ENCODE measurements at regions not wholly inside any gene's neighbourhood (a gene's known extent, or its start where the extent isn't known, plus 50 kb on each side); places are given as distances from the start of the nearest gene placed in this dataset.
"Not testable (repeated sequence)": the region's sequence is repeated elsewhere in the genome, so short reads cannot be mapped to it uniquely, and the experiment has no call there.

- H3K9ac ChIP-seq (ENCODE audit: insufficient read length); H3K36me3 ChIP-seq (ENCODE audit: insufficient read depth, low read length); H3K9me3 ChIP-seq (ENCODE audit: low read depth, low read length); H3K27ac ChIP-seq; DNase-seq (ENCODE audit: low read depth, low spot score); H3K4me3 ChIP-seq: not testable (repeated sequence)
Observed at GRCh38 chr16:29132444-29132843, 147.6 kb downstream of the LAT start.

GRCh38 chr16:29130901-29131851 lies 146.3 kb downstream of the LAT start:
- H3K4me3 ChIP-seq; H3K9ac ChIP-seq (ENCODE audit: insufficient read length); H3K36me3 ChIP-seq (ENCODE audit: insufficient read depth, low read length); H3K9me3 ChIP-seq (ENCODE audit: low read depth, low read length); DNase-seq (ENCODE audit: low read depth, low spot score); H3K27ac ChIP-seq: not testable (repeated sequence)

DNA sequence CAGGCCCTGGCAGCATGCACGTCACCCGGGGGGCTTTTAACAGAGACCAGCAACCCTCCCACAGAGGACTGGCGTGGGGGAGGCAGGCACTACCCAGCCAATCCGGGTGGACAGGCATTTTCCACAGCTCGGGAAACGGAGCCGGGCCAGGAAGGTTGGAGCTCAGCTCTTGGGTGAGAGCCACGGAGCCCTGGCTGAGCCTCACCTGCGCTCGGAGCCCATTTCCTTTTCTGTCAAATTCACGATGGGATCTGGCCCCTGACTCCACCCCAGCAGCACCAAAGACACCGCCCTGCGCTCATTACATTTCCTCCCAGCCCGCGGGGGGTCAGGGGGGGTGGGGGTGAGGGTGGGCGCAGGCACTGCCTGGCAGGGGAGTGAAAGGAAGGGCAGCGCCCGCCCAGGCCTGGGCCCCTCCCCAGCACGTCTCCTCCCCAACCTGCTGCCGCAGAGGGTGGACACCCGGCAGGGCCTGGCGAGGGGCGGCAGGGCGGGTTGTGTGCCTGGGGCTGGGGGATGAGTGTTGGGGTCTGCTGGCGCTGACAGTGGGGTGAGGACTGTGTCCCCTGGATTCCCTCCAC lies 145.4 kb downstream of the LAT start:
- not testable (repeated sequence) for H3K9ac ChIP-seq (ENCODE audit: insufficient read length); H3K9me3 ChIP-seq (ENCODE audit: low read depth, low read length); DNase-seq (ENCODE audit: low read depth, low spot score); H3K27ac ChIP-seq; H3K36me3 ChIP-seq (ENCODE audit: insufficient read depth, low read length); H3K4me3 ChIP-seq

DNA sequence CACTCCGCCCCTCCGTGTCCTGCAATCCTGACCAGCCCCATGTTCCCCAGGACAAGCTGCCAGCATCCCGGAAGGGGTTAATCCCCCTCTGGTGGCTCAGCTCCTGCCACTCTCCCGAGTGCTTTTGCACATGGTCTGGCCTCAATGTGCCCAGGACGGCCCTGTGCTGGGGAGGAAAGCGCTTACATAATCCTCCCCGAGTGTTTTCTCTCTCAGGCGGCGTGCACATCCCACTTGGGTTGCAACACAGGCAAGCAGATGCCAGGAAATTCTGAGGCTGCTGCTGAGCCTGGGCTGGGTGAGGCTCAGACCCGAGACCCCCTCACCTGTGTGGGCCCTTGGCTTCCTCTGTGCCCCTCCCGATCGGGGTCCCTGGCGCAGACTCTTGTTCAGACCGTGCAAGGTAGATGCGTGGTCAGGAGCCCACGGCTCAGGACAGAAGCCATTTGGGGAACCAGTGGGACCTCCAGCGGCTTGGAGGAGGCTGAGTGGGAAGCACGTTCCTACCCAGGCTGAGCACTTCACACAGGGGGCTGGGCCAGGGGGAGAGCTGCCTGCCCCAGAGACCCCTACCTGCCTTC lies 144.7 kb downstream of the LAT start:
- not testable (repeated sequence) for H3K9ac ChIP-seq (ENCODE audit: insufficient read length); H3K27ac ChIP-seq; H3K9me3 ChIP-seq (ENCODE audit: low read depth, low read length); H3K4me3 ChIP-seq; DNase-seq (ENCODE audit: low read depth, low spot score); H3K36me3 ChIP-seq (ENCODE audit: insufficient read depth, low read length)

DNA sequence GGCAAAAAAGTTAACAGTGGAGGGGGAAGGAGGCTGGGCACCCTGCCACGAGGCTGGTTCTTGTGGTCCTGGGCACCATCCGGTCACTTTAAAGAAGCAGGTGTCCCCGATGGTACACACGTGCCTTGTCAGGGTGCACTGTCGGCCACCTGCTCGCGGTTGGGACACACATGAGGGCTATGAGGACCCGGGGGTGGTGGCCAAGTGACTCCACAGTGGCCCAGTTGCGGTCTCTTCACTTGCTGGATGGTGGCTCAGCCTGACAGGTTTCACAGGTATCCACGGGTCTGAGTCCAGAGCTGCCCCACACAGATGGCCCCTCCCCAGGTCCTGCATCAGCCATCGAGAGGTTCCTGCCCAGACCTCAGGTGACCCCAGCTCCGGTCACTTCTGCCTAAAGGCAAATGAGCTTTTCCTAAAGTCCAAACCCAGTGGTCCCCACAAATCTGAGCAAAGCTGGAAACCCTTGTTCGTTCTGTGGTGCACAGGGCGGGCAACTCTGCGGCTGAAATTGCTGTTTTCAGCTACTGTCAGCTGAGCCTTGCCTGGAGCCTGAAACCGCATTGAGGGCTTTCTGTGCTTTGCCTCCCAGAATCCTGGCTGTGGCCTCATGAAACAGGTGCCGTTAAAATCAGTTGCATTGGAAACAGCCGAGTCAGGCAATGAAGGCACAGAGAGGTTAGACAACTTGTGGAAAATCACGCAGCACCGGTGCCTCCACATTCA lies 144.0 kb downstream of the LAT start:
- H3K9me3 ChIP-seq (ENCODE audit: low read depth, low read length); H3K4me3 ChIP-seq; H3K9ac ChIP-seq (ENCODE audit: insufficient read length); H3K27ac ChIP-seq; H3K36me3 ChIP-seq (ENCODE audit: insufficient read depth, low read length); DNase-seq (ENCODE audit: low read depth, low spot score): not testable (repeated sequence)

GRCh38 chr16:29127806-29128420 lies 143.1 kb downstream of the LAT start:
- DNase-seq (ENCODE audit: low read depth, low spot score); H3K36me3 ChIP-seq (ENCODE audit: insufficient read depth, low read length); H3K27ac ChIP-seq; H3K4me3 ChIP-seq; H3K9ac ChIP-seq (ENCODE audit: insufficient read length); H3K9me3 ChIP-seq (ENCODE audit: low read depth, low read length): not testable (repeated sequence)

- H3K9ac ChIP-seq (ENCODE audit: insufficient read length): no peak overlapping the region
- DNase-seq (ENCODE audit: low read depth, low spot score): no peak
- no peaks in the 10 kb centered on the region for H3K36me3 ChIP-seq (ENCODE audit: insufficient read depth, low read length)
- H3K9me3 ChIP-seq (ENCODE audit: low read depth, low read length): no peaks in the 10 kb centered on the region
- H3K27ac ChIP-seq: no peak overlapping the region
- no peak overlapping the region for H3K4me3 ChIP-seq
- TF ChIP-seq EZH2 (IDR thresholded peaks at IDR 0.05) (no peak), POLR2AphosphoS5 (IDR thresholded peaks at IDR 0.05; ENCODE audit: borderline replicate concordance, low read depth, low read length) (no peak), FOXP2 (optimal IDR thresholded peaks at IDR 0.05; ENCODE audit: control extremely low read depth, extremely low read length, insufficient read depth) (no peak)
Observed at GRCh38 chr16:29126616-29127015, 141.8 kb downstream of the LAT start.

DNA sequence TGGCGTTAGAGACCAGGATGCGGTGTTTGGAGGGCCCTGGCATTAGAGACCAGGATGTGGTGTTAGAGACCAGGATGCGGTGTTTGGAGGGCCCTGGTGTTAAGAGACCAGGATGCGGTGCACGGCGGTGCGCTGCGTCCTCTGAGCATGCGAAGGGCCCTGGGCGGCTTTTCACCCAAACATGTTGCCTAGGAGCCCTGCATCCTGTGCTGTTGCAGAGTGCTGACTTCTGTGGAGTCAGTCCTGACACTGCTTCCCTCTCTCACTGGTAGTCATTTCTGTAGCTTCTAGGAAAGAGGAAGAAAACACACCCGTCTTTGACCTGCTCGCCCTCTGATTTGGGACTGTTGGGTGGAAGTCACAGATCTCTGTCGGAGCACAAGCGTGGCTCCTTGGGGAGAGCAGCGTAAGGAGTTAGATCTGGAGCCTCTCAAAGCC lies 141.2 kb downstream of the LAT start:
- TF ChIP-seq EZH2 (IDR thresholded peaks at IDR 0.05) (no peak), FOXP2 (optimal IDR thresholded peaks at IDR 0.05; ENCODE audit: control extremely low read depth, extremely low read length, insufficient read depth) (no peak), POLR2AphosphoS5 (IDR thresholded peaks at IDR 0.05; ENCODE audit: borderline replicate concordance, low read depth, low read length) (no peak)
- Histone ChIP-seq H3K36me3 (ENCODE audit: insufficient read depth, low read length) (no peaks in the 10 kb centered on the region), H3K9ac (ENCODE audit: insufficient read length) (no peak overlapping the region), H3K27ac (no peak overlapping the region), H3K9me3 (ENCODE audit: low read depth, low read length) (no peaks in the 10 kb centered on the region), H3K4me3 (no peak overlapping the region)
- no peak for DNase-seq (ENCODE audit: low read depth, low spot score)

DNA sequence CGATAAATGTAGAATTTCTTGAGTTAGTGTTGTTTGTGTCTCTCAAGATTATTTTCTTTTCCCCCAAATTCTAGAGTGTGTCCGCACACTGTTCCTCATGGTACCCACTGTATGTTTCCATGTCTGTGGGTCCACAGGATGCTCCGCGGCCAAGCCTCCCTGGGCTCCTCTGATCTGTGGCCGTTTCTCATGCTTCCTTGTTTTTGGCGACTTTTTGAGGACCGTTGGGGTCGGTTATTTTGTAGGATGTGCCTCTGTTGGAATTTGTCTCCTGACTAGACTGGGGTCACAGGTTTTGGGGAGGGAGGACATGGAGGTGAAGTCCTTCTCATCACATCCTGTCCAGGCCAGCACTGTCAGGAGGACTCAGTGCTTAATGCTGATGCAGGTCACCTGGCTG lies 140.0 kb downstream of the LAT start:
- Histone ChIP-seq H3K9me3 (ENCODE audit: low read depth, low read length) (no peaks in the 10 kb centered on the region), H3K36me3 (ENCODE audit: insufficient read depth, low read length) (no peaks in the 10 kb centered on the region), H3K27ac (no peak overlapping the region), H3K4me3 (no peak overlapping the region), H3K9ac (ENCODE audit: insufficient read length) (no peak overlapping the region)
- no peak for DNase-seq (ENCODE audit: low read depth, low spot score)
- TF ChIP-seq FOXP2 (optimal IDR thresholded peaks at IDR 0.05; ENCODE audit: control extremely low read depth, extremely low read length, insufficient read depth) (no peak), EZH2 (IDR thresholded peaks at IDR 0.05) (no peak), POLR2AphosphoS5 (IDR thresholded peaks at IDR 0.05; ENCODE audit: borderline replicate concordance, low read depth, low read length) (no peak)

DNA sequence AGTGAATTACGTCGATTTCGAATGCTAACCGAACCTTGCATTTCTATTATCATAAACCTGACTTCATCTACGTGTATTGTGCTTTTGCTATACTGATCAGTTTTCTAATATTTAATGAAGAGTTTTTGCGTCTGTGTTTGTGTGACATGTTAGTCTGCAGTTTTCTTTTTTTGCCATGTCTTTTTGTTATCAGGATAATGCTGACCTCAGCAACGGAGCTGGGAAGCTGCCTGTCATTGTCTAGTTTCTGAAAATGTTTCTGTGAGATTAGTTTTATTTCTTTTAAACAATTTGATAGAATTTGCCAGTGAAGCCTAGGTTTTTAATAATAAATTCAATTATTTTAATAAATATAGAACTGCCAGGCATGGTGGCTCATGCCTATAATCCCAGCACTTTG lies 139.3 kb downstream of the LAT start:
- not testable (repeated sequence) for H3K9me3 ChIP-seq (ENCODE audit: low read depth, low read length); H3K9ac ChIP-seq (ENCODE audit: insufficient read length); DNase-seq (ENCODE audit: low read depth, low spot score); H3K36me3 ChIP-seq (ENCODE audit: insufficient read depth, low read length); H3K4me3 ChIP-seq; H3K27ac ChIP-seq

GRCh38 chr16:29120680-29121079 lies 135.8 kb downstream of the LAT start:
- DNase-seq (ENCODE audit: low read depth, low spot score); H3K36me3 ChIP-seq (ENCODE audit: insufficient read depth, low read length); H3K4me3 ChIP-seq; H3K9ac ChIP-seq (ENCODE audit: insufficient read length); H3K27ac ChIP-seq; H3K9me3 ChIP-seq (ENCODE audit: low read depth, low read length): not testable (repeated sequence)

DNA sequence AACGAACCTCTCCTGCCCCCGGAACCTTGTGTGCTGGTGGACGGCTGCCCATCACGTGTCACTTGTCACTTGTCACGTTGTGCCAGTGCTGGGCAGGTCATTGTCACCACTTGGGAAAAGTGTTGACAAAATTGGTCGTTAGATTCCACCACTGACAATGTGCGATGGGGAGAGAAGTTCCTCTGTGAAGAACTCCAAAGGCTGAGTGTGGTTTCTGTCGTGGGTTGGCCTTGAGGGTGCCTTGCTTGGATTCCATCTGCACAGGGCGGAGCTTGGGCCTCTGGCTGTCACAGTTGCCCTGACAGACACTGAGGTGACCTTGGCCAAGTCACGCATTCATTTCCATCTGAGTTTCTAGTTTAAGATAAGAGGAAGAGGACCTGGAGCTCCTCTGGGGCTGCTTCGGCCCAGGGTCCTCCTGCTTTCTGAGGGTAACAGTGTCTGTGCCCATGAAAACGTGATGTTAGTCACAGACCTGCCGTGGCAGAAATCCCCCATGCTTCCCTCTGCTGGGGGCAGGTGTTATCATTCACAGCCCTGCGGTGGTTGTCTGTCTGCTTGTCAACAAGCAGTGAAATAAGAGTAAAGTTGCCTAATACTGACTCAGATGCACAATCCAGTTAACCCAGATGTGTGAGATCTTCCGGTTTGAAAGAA lies 133.6 kb downstream of the LAT start:
- not testable (repeated sequence) for H3K36me3 ChIP-seq (ENCODE audit: insufficient read depth, low read length); H3K4me3 ChIP-seq; H3K9me3 ChIP-seq (ENCODE audit: low read depth, low read length); H3K9ac ChIP-seq (ENCODE audit: insufficient read length); DNase-seq (ENCODE audit: low read depth, low spot score); H3K27ac ChIP-seq
